GM12865 (cell line): ENCODE measurements at regions not wholly inside any gene's neighbourhood (a gene's known extent, or its start where the extent isn't known, plus 50 kb on each side); places are given as distances from the start of the nearest gene placed in this dataset.

ENCODE experiments used
- DNase-seq: peaks from one replicate; pipeline ENCODE4 v3.0.0; 2010; ENCODE audit warnings: low read depth
- H3K4me3 ChIP-seq: 2 replicates; pipeline ENCODE4 v1.5.1; 2011; ENCODE audit warnings: mild to moderate bottlenecking, low read depth, low read length, control low read depth
- CTCF ChIP-seq: IDR thresholded peaks from 2 replicates; pipeline ENCODE4 v1.5.1; 2011; ENCODE audit warnings: low read length, control low read depth, low read depth, inconsistent platforms; ENCODE audit not compliant: insufficient read depth; ENCODE audit errors: missing control alignments

GRCh38 chr6:66086532-66086931 is 379.5 kb upstream of the EYS start:
- DNase-seq, result no peak
- H3K4me3 ChIP-seq, result no peak overlapping the region
- TF ChIP-seq CTCF, result no peak

- no peak for TF ChIP-seq CTCF
- H3K4me3 ChIP-seq, result no peak overlapping the region
- no peak for DNase-seq
These were observed 375.9 kb upstream of the EYS start for GRCh38 chr6:66082914-66083313.

GRCh38 chr6:66068907-66069306 is 361.9 kb upstream of the EYS start:
- H3K4me3 ChIP-seq, result no peak overlapping the region
- TF ChIP-seq CTCF, result no peak
- DNase-seq, result no peak

- DNase-seq, result no peak
- no peak for TF ChIP-seq CTCF
- H3K4me3 ChIP-seq, result no peak overlapping the region
These were observed 361.0 kb upstream of the EYS start for GRCh38 chr6:66068033-66068432.

- TF ChIP-seq CTCF, result no peak
These were observed 358.3 kb upstream of the EYS start for GRCh38 chr6:66065313-66065712.

GRCh38 chr6:66057034-66057433 is 350.0 kb upstream of the EYS start:
- TF ChIP-seq CTCF, result no peak
- DNase-seq, result no peak
- H3K4me3 ChIP-seq, result no peak overlapping the region

More at GRCh38 chr6:66065313-66065712, 358.3 kb upstream of the EYS start:
- no peak for DNase-seq
- no peak overlapping the region for H3K4me3 ChIP-seq

GRCh38 chr6:66054967-66055366 is 347.9 kb upstream of the EYS start:
- TF ChIP-seq CTCF, result no peak
- H3K4me3 ChIP-seq, result no peak overlapping the region
- DNase-seq, result no peak
